Right cardiac atrium (tissue), 5 donors: ENCODE measurements at regions not wholly inside any gene's neighbourhood (a gene's known extent, or its start where the extent isn't known, plus 50 kb on each side); places are given as distances from the start of the nearest gene placed in this dataset.

Experiments
- ATAC-seq, 2 donors: fragments of 200-7000 bp; cut with Tn5 transposase; one replicate each; pipeline versions ENCODE4 v1.8.0 to v1.9.1; 2020; ENCODE audit warnings: moderate library complexity in 2 of 2, mild to moderate bottlenecking in 1 of 2
- DNase-seq, 3 donors: peaks; one replicate each; pipeline ENCODE4 v3.0.0-alpha.2; 2020
- H3K27ac ChIP-seq: one replicate; pipeline ENCODE4 v1.5.1; 2013; ENCODE audit warnings: mild to moderate bottlenecking, low read length, control low read depth, moderate library complexity
- H3K27me3 ChIP-seq: one replicate; pipeline ENCODE4 v1.6.1; 2013; ENCODE audit not compliant: control insufficient read depth, insufficient read depth
- H3K4me1 ChIP-seq: one replicate; pipeline ENCODE4 v1.6.1; 2013; ENCODE audit warnings: low read length; ENCODE audit not compliant: control insufficient read depth, insufficient read depth
- H3K4me3 ChIP-seq: one replicate; pipeline ENCODE4 v1.5.1; 2013; ENCODE audit warnings: low read length, control low read depth
- H3K9me3 ChIP-seq: one replicate; pipeline ENCODE4 v1.6.1; 2013; ENCODE audit warnings: low read length; ENCODE audit not compliant: control insufficient read depth
- WGBS: extraction: QIAGEN DNeasy Blood & Tissue Kit; methylation state at CpG from one replicate; pipeline ENCODE4 v1.1.7; 2013; 5-methylcytosine and 5-hydroxymethylcytosine counted together
- intact Hi-C, 4 donors: fragments of 100-400 bp; cut with DNase I; formaldehyde crosslinking; loops; one replicate each; pipeline versions ENCODE4 v1.11.0 to v1.14.0; 2022 to 2023
- donor health status: healthy with polysubstance abuse.
- donor health status: DM: no; HTN: yes; CAD: no.
- donor health status: DM: no; HTN: no; CAD: no.
- donor health status: DM: no; HTN: yes; CAD: no; lungs with severe emphysema.
- donor health status: DM: yes; HTN: yes; CAD: no.

- no peaks in the 10 kb centered on the region for H3K27me3 ChIP-seq
- H3K27ac ChIP-seq = no peak overlapping the region
- intact Hi-C loops = no loop called here
- no peaks in the 10 kb centered on the region for H3K9me3 ChIP-seq
- H3K4me3 ChIP-seq = no peak overlapping the region
- peak; percentile 51 to 72 (median 67) for DNase-seq
- peak; percentile 81 to 95 for ATAC-seq
- 26% methylated on average over 9 of the region's 9 CpGs for WGBS
- peaks cover 5% of the 10 kb centered on the region for H3K4me1 ChIP-seq
These were observed 101.6 kb downstream of the IRS2 start for GRCh38 chr13:109684824-109685202.

- Histone ChIP-seq H3K27me3 (no peaks in the 10 kb centered on the region), H3K9me3 (no peaks in the 10 kb centered on the region), H3K27ac (no peak overlapping the region), H3K4me1 (peaks cover 5% of the 10 kb centered on the region), H3K4me3 (no peak overlapping the region)
- WGBS = 71% methylated on average over 7 of the region's 7 CpGs
- no peak for DNase-seq
- ATAC-seq = peak in 1 of 2 donors; percentile 27
- intact Hi-C loops = no loop called here
These were observed 102.1 kb downstream of the IRS2 start for GRCh38 chr13:109684084-109684823.

- ATAC-seq (no peak), DNase-seq (no peak)
- Histone ChIP-seq H3K9me3 (no peaks in the 10 kb centered on the region), H3K4me1 (peaks cover 5% of the 10 kb centered on the region), H3K27ac (no peak overlapping the region), H3K27me3 (no peaks in the 10 kb centered on the region), H3K4me3 (no peak overlapping the region)
- intact Hi-C loops = no loop called here
- 82% methylated on average over 8 of the region's 8 CpGs for WGBS
These were observed 103.7 kb downstream of the IRS2 start for GRCh38 chr13:109682534-109683244.

- H3K27ac ChIP-seq = no peak overlapping the region
- no peaks in the 10 kb centered on the region for H3K9me3 ChIP-seq
- WGBS = 90% methylated on average over 4 of the region's 4 CpGs
- no peaks in the 10 kb centered on the region for H3K27me3 ChIP-seq
- no peak for ATAC-seq
- H3K4me1 ChIP-seq = peaks cover 5% of the 10 kb centered on the region
- no peak for DNase-seq
- no peak overlapping the region for H3K4me3 ChIP-seq
- intact Hi-C loops = no loop called here
These were observed 105.5 kb downstream of the IRS2 start for GRCh38 chr13:109680930-109681329.

GRCh38 chr13:109680288-109680687, 106.1 kb downstream of the IRS2 start:
- H3K4me1 ChIP-seq = peaks cover 5% of the 10 kb centered on the region
- no peak overlapping the region for H3K4me3 ChIP-seq
- WGBS = 87% methylated on average over 4 of the region's 4 CpGs
- ATAC-seq = no peak
- intact Hi-C loops = no loop called here
- no peak for DNase-seq
- H3K27me3 ChIP-seq = no peaks in the 10 kb centered on the region
- no peak overlapping the region for H3K27ac ChIP-seq
- H3K9me3 ChIP-seq = no peaks in the 10 kb centered on the region

- Histone ChIP-seq H3K4me3 (no peak overlapping the region), H3K27ac (no peak overlapping the region), H3K27me3 (no peaks in the 10 kb centered on the region), H3K9me3 (no peaks in the 10 kb centered on the region), H3K4me1 (no peaks in the 10 kb centered on the region)
- intact Hi-C loops = no loop called here
- no peak for DNase-seq
- 84% methylated on average over 4 of the region's 4 CpGs for WGBS
- no peak for ATAC-seq
These were observed 107.9 kb downstream of the IRS2 start for GRCh38 chr13:109678459-109678858.

GRCh38 chr13:109677206-109677605, 109.2 kb downstream of the IRS2 start:
- no peak for ATAC-seq
- no peak overlapping the region for H3K27ac ChIP-seq
- no peak overlapping the region for H3K4me3 ChIP-seq
- H3K9me3 ChIP-seq = no peaks in the 10 kb centered on the region
- no peak for DNase-seq
- no peaks in the 10 kb centered on the region for H3K4me1 ChIP-seq
- intact Hi-C loops = no loop called here
- H3K27me3 ChIP-seq = no peaks in the 10 kb centered on the region
- 94% methylated on average over 5 of the region's 5 CpGs for WGBS

- Histone ChIP-seq H3K4me3 (no peak overlapping the region), H3K9me3 (no peaks in the 10 kb centered on the region), H3K4me1 (no peaks in the 10 kb centered on the region), H3K27me3 (no peaks in the 10 kb centered on the region), H3K27ac (no peak overlapping the region)
- WGBS = 65% methylated on average over 1 of the region's 1 CpG
- intact Hi-C loops = no loop called here
- no peak for DNase-seq
- no peak for ATAC-seq
These were observed 112.9 kb downstream of the IRS2 start for GRCh38 chr13:109673477-109673876.

GRCh38 chr13:109672545-109672944, 113.8 kb downstream of the IRS2 start:
- 70% methylated on average over 2 of the region's 2 CpGs for WGBS
- ATAC-seq (no peak), DNase-seq (no peak)
- no peak overlapping the region for H3K4me3 ChIP-seq
- no peaks in the 10 kb centered on the region for H3K27me3 ChIP-seq
- H3K4me1 ChIP-seq = no peaks in the 10 kb centered on the region
- no peaks in the 10 kb centered on the region for H3K9me3 ChIP-seq
- intact Hi-C loops = no loop called here
- no peak overlapping the region for H3K27ac ChIP-seq

GRCh38 chr13:109671919-109672318, 114.5 kb downstream of the IRS2 start:
- Histone ChIP-seq H3K4me3 (no peak overlapping the region), H3K27ac (no peak overlapping the region), H3K9me3 (no peaks in the 10 kb centered on the region), H3K4me1 (no peaks in the 10 kb centered on the region), H3K27me3 (no peaks in the 10 kb centered on the region)
- DNase-seq = no peak
- intact Hi-C loops = no loop called here
- 90% methylated on average over 4 of the region's 4 CpGs for WGBS
- no peak for ATAC-seq

GRCh38 chr13:109670776-109671175, 115.6 kb downstream of the IRS2 start:
- intact Hi-C loops = no loop called here
- Histone ChIP-seq H3K4me3 (no peak overlapping the region), H3K4me1 (no peaks in the 10 kb centered on the region), H3K27me3 (no peaks in the 10 kb centered on the region), H3K9me3 (no peaks in the 10 kb centered on the region), H3K27ac (no peak overlapping the region)
- ATAC-seq = no peak
- DNase-seq = no peak
- 79% methylated on average over 5 of the region's 5 CpGs for WGBS
